ENCODE measurements at regions not wholly inside any gene's neighbourhood (a gene's known extent, or its start where the extent isn't known, plus 50 kb on each side); places are given as distances from the start of the nearest gene placed in this dataset.
A peak's percentile ranks its signal among the peaks of the same experiment; 100 is the strongest.
"Not testable (repeated sequence)": the region's sequence is repeated elsewhere in the genome, so short reads cannot be mapped to it uniquely, and the experiment has no call there.

- no peak for DNase-seq (ENCODE audit: low read depth)
These were observed 132.7 kb upstream of the DDHD1 start for GRCh38 chr14:53285821-53286220.

- no peak for DNase-seq (ENCODE audit: low read depth)
These were observed 131.9 kb upstream of the DDHD1 start for GRCh38 chr14:53285064-53285463.

GRCh38 chr14:53278602-53279506, 125.7 kb upstream of the DDHD1 start:
- no peak for DNase-seq (ENCODE audit: low read depth)

GRCh38 chr14:53273671-53274072, 120.5 kb upstream of the DDHD1 start:
- DNase-seq (ENCODE audit: low read depth), result no peak

- no peak for DNase-seq (ENCODE audit: low read depth)
These were observed 111.9 kb upstream of the DDHD1 start for GRCh38 chr14:53265025-53265424.

GRCh38 chr14:53260928-53261327, 107.8 kb upstream of the DDHD1 start:
- DNase-seq (ENCODE audit: low read depth), result no peak

- no peak for DNase-seq (ENCODE audit: low read depth)
These were observed 107.2 kb upstream of the DDHD1 start for GRCh38 chr14:53260286-53260685.

- DNase-seq (ENCODE audit: low read depth), result no peak
These were observed 99.0 kb upstream of the DDHD1 start for GRCh38 chr14:53252141-53252540.

- DNase-seq (ENCODE audit: low read depth), result no peak
These were observed 95.9 kb upstream of the DDHD1 start for GRCh38 chr14:53249059-53249458.

- no peak for DNase-seq (ENCODE audit: low read depth)
These were observed 94.7 kb upstream of the DDHD1 start for GRCh38 chr14:53247596-53248370.

GRCh38 chr14:53242898-53243297, 89.8 kb upstream of the DDHD1 start:
- not testable (repeated sequence) for DNase-seq (ENCODE audit: low read depth)

GRCh38 chr14:53237488-53237887, 84.4 kb upstream of the DDHD1 start:
- no peak for DNase-seq (ENCODE audit: low read depth)

GRCh38 chr14:53236708-53237107, 83.6 kb upstream of the DDHD1 start:
- no peak for DNase-seq (ENCODE audit: low read depth)

- DNase-seq (ENCODE audit: low read depth), result no peak
These were observed 78.0 kb upstream of the DDHD1 start for GRCh38 chr14:53231171-53231570.

GRCh38 chr14:53228966-53229365, 75.8 kb upstream of the DDHD1 start:
- DNase-seq (ENCODE audit: low read depth), result no peak

- no peak for DNase-seq (ENCODE audit: low read depth)
These were observed 74.1 kb upstream of the DDHD1 start for GRCh38 chr14:53227154-53227718.

GRCh38 chr14:53226553-53226952, 73.4 kb upstream of the DDHD1 start:
- no peak for DNase-seq (ENCODE audit: low read depth)

- no peak for DNase-seq (ENCODE audit: low read depth)
These were observed 67.8 kb upstream of the DDHD1 start for GRCh38 chr14:53220914-53221313.

GRCh38 chr14:53218161-53218560, 65.0 kb upstream of the DDHD1 start:
- no peak for DNase-seq (ENCODE audit: low read depth)

- DNase-seq (ENCODE audit: low read depth), result peak; percentile 55
These were observed 64.3 kb upstream of the DDHD1 start for GRCh38 chr14:53217316-53217994.

- DNase-seq (ENCODE audit: low read depth), result not testable (repeated sequence)
These were observed 63.8 kb upstream of the DDHD1 start for GRCh38 chr14:53216955-53217315.

- DNase-seq (ENCODE audit: low read depth), result not testable (repeated sequence)
These were observed 63.4 kb upstream of the DDHD1 start for GRCh38 chr14:53216478-53216877.
